DOHH2 (cell line): ENCODE measurements at regions not wholly inside any gene's neighbourhood (a gene's known extent, or its start where the extent isn't known, plus 50 kb on each side); places are given as distances from the start of the nearest gene placed in this dataset.

Experiments used
- CTCF ChIP-seq: fragments of 200-600 bp; sonication (generic); IDR thresholded peaks from one replicate; pipeline ENCODE4 v1.5.1; 2014; ENCODE audit warnings: antibody characterized with exemption, mild to moderate bottlenecking, low read depth, low read length; ENCODE audit not compliant: poor library complexity, severe bottlenecking
- EZH2phosphoT487 ChIP-seq: fragments of 200-600 bp; sonication (generic); IDR thresholded peaks from 2 replicates; pipeline ENCODE4 v1.6.1; 2017; ENCODE audit warnings: borderline replicate concordance, mild to moderate bottlenecking, antibody characterized with exemption, low read length, moderate library complexity, mixed read lengths

- TF ChIP-seq CTCF (no peak), EZH2phosphoT487 (no peak)
These were observed 122.5 kb upstream of the SLC44A1 start for GRCh38 chr9:105121861-105122430.
